ENCODE measurements at regions not wholly inside any gene's neighbourhood (a gene's known extent, or its start where the extent isn't known, plus 50 kb on each side); places are given as distances from the start of the nearest gene placed in this dataset.

DNA sequence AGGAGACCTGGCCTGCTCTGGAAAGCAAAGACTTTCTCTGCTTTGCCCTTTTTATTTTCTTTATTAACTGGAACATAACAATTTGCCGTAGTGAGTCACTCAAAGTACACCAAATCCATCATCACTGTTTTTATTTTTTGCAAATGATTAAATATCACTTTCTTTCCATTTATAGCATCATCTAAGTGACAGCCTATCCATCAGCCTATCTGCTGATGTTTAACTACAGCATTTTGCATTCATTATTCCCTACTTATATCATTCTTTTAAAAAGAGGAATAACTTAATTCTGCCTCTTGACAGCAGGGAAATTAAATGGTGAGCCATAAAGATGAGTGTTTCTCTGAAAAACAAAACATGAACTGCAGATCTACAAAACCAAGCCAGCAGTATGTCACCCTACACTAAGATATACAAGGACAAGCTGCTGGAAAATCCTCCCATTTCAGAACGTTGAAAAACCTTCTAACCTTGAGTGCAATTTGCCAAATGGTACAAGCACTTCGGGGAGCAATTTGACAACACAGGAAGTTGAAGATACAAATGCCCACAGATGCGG, 821.3 kb upstream of the TMEM132C start:
- TF ChIP-seq, protein P1, sequence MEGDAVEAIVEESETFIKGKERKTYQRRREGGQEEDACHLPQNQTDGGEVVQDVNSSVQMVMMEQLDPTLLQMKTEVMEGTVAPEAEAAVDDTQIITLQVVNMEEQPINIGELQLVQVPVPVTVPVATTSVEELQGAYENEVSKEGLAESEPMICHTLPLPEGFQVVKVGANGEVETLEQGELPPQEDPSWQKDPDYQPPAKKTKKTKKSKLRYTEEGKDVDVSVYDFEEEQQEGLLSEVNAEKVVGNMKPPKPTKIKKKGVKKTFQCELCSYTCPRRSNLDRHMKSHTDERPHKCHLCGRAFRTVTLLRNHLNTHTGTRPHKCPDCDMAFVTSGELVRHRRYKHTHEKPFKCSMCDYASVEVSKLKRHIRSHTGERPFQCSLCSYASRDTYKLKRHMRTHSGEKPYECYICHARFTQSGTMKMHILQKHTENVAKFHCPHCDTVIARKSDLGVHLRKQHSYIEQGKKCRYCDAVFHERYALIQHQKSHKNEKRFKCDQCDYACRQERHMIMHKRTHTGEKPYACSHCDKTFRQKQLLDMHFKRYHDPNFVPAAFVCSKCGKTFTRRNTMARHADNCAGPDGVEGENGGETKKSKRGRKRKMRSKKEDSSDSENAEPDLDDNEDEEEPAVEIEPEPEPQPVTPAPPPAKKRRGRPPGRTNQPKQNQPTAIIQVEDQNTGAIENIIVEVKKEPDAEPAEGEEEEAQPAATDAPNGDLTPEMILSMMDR (IDR thresholded peaks at IDR 0.05), result no peak
- TF ChIP-seq ZFX (IDR thresholded peaks at IDR 0.05; ENCODE audit: borderline replicate concordance), result no peak
